HG03442 (cell line): ENCODE measurements at regions not wholly inside any gene's neighbourhood (a gene's known extent, or its start where the extent isn't known, plus 50 kb on each side); places are given as distances from the start of the nearest gene placed in this dataset.
"Not testable (repeated sequence)": the region's sequence is repeated elsewhere in the genome, so short reads cannot be mapped to it uniquely, and the experiment has no call there.

Experiments used
- ATAC-seq: cut with Tn5 transposase; IDR thresholded peaks from one replicate; pipeline ENCODE4 v1.9.1; 2021; ENCODE audit warnings: mild to moderate bottlenecking, moderate library complexity; ENCODE audit not compliant: unreplicated experiment

- no peak for ATAC-seq
These were observed 121.6 kb upstream of the FAT1 start for GRCh38 chr4:186845137-186845842.

GRCh38 chr4:186846426-186846825 lies 122.8 kb upstream of the FAT1 start:
- ATAC-seq, result no peak

GRCh38 chr4:186847429-186848131 lies 123.9 kb upstream of the FAT1 start:
- not testable (repeated sequence) for ATAC-seq

GRCh38 chr4:186848437-186848836 lies 124.8 kb upstream of the FAT1 start:
- no peak for ATAC-seq

- no peak for ATAC-seq
These were observed 127.8 kb upstream of the FAT1 start for GRCh38 chr4:186851291-186852072.

GRCh38 chr4:186852073-186852420 lies 128.4 kb upstream of the FAT1 start:
- no peak for ATAC-seq

- ATAC-seq, result no peak
These were observed 129.3 kb upstream of the FAT1 start for GRCh38 chr4:186852964-186853391.

GRCh38 chr4:186854256-186854655 lies 130.6 kb upstream of the FAT1 start:
- no peak for ATAC-seq

- ATAC-seq, result no peak
These were observed 131.5 kb upstream of the FAT1 start for GRCh38 chr4:186855111-186855510.

GRCh38 chr4:186857793-186858192 lies 134.1 kb upstream of the FAT1 start:
- no peak for ATAC-seq

GRCh38 chr4:186858355-186858754 lies 134.7 kb upstream of the FAT1 start:
- no peak for ATAC-seq

GRCh38 chr4:186859420-186859819 lies 135.8 kb upstream of the FAT1 start:
- ATAC-seq, result no peak

GRCh38 chr4:186861317-186861716 lies 137.7 kb upstream of the FAT1 start:
- ATAC-seq, result no peak

- no peak for ATAC-seq
These were observed 148.2 kb upstream of the FAT1 start for GRCh38 chr4:186871856-186872255.

GRCh38 chr4:186873095-186873494 lies 149.4 kb upstream of the FAT1 start:
- ATAC-seq, result not testable (repeated sequence)

- no peak for ATAC-seq
These were observed 151.8 kb upstream of the FAT1 start for GRCh38 chr4:186875476-186875875.

- no peak for ATAC-seq
These were observed 153.4 kb upstream of the FAT1 start for GRCh38 chr4:186876961-186877626.

GRCh38 chr4:186878203-186878776 lies 154.6 kb upstream of the FAT1 start:
- ATAC-seq, result no peak

- ATAC-seq, result no peak
These were observed 158.0 kb upstream of the FAT1 start for GRCh38 chr4:186881521-186882220.

- no peak for ATAC-seq
These were observed 158.6 kb upstream of the FAT1 start for GRCh38 chr4:186882293-186882692.
